NT2/D1 (cell line): ENCODE measurements at regions not wholly inside any gene's neighbourhood (a gene's known extent, or its start where the extent isn't known, plus 50 kb on each side); places are given as distances from the start of the nearest gene placed in this dataset.

ENCODE experiments used
- DNase-seq: peaks from one replicate; pipeline ENCODE4 v3.0.0-alpha.2; 2011; ENCODE audit warnings: low read depth, low spot score
- H3K27me3 ChIP-seq: 2 replicates; pipeline ENCODE4 v1.6.0; 2011; ENCODE audit warnings: mild to moderate bottlenecking; ENCODE audit not compliant: insufficient read length, insufficient read depth
- H3K36me3 ChIP-seq: 2 replicates; pipeline ENCODE4 v1.6.1; 2011; ENCODE audit warnings: mild to moderate bottlenecking, low read length, mixed read lengths; ENCODE audit not compliant: insufficient read depth, insufficient read length
- H3K4me1 ChIP-seq: 2 replicates; pipeline ENCODE4 v1.5.1; 2011; ENCODE audit not compliant: insufficient read depth, insufficient read length
- H3K4me3 ChIP-seq: 2 replicates; pipeline ENCODE4 v1.5.1; 2011; ENCODE audit warnings: low read depth; ENCODE audit not compliant: insufficient read length
- H3K9ac ChIP-seq: 2 replicates; pipeline ENCODE4 v1.6.0; 2011; ENCODE audit warnings: low read depth; ENCODE audit not compliant: insufficient read length
- H3K9me3 ChIP-seq: 2 replicates; pipeline ENCODE4 v1.5.1; 2011; ENCODE audit warnings: mild to moderate bottlenecking, low read length; ENCODE audit not compliant: insufficient read depth
- SUZ12 ChIP-seq: IDR thresholded peaks from 2 replicates; pipeline ENCODE4 v1.6.1; 2011; ENCODE audit not compliant: insufficient read length, insufficient read depth; ENCODE audit errors: extremely low read depth
- YY1 ChIP-seq: IDR thresholded peaks from 2 replicates; pipeline ENCODE4 v1.6.1; 2011; ENCODE audit not compliant: insufficient read length, insufficient read depth
- ZNF274 ChIP-seq: IDR thresholded peaks from 2 replicates; pipeline ENCODE4 v1.6.1; 2011; ENCODE audit warnings: mild to moderate bottlenecking, low read depth, low read length

- H3K4me3 ChIP-seq: no peak overlapping the region
- H3K36me3 ChIP-seq: no peaks in the 10 kb centered on the region
- no peaks in the 10 kb centered on the region for H3K27me3 ChIP-seq
- DNase-seq: peak; percentile 16
- no peaks in the 10 kb centered on the region for H3K4me1 ChIP-seq
- H3K9me3 ChIP-seq: no peaks in the 10 kb centered on the region
- TF ChIP-seq YY1: no peak
- TF ChIP-seq SUZ12: no peak
- no peak for TF ChIP-seq ZNF274
- H3K9ac ChIP-seq: no peak overlapping the region
Measured at GRCh38 chr4:104677116-104677515, 182.4 kb upstream of the CXXC4 start.

- no peak for DNase-seq
- TF ChIP-seq ZNF274: no peak
- TF ChIP-seq YY1: no peak
- TF ChIP-seq SUZ12: no peak
- Histone ChIP-seq H3K4me3 (no peak overlapping the region), H3K9me3 (no peaks in the 10 kb centered on the region), H3K9ac (no peak overlapping the region), H3K36me3 (no peaks in the 10 kb centered on the region), H3K4me1 (no peaks in the 10 kb centered on the region), H3K27me3 (no peaks in the 10 kb centered on the region)
Measured at GRCh38 chr4:104682311-104682710, 187.6 kb upstream of the CXXC4 start.

GRCh38 chr4:104693601-104694201 is 199.0 kb upstream of the CXXC4 start:
- Histone ChIP-seq H3K4me1 (no peaks in the 10 kb centered on the region), H3K4me3 (no peak overlapping the region), H3K9ac (no peak overlapping the region), H3K36me3 (no peaks in the 10 kb centered on the region), H3K9me3 (no peaks in the 10 kb centered on the region), H3K27me3 (no peaks in the 10 kb centered on the region)
- DNase-seq: no peak
- TF ChIP-seq ZNF274: no peak
- no peak for TF ChIP-seq YY1
- TF ChIP-seq SUZ12: no peak

DNA sequence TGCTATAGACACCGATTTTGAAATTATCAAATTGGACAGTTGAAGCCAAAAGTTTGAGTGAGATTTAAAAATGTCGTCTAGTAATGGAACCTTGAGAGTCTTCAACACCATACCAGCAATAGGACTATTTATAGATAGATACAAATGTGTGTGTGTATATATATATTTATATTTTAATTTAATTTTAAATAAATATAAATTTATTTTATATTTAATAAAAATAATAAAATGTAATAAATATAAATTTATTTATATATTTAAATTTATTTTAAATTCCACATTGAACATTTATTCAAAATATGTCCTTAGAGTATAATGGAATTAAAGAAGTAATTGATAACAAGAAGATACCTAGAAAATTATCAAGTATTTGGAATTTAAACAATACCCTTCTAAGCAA is 221.9 kb upstream of the CXXC4 start:
- no peaks in the 10 kb centered on the region for H3K4me1 ChIP-seq
- DNase-seq: no peak
- no peak overlapping the region for H3K9ac ChIP-seq
- no peaks in the 10 kb centered on the region for H3K9me3 ChIP-seq
- H3K4me3 ChIP-seq: no peak overlapping the region
- no peaks in the 10 kb centered on the region for H3K27me3 ChIP-seq
- no peaks in the 10 kb centered on the region for H3K36me3 ChIP-seq
- TF ChIP-seq SUZ12 (no peak), YY1 (no peak), ZNF274 (no peak)

GRCh38 chr4:104719539-104720230 is 225.0 kb upstream of the CXXC4 start:
- TF ChIP-seq YY1 (no peak), SUZ12 (no peak), ZNF274 (no peak)
- Histone ChIP-seq H3K4me3 (no peak overlapping the region), H3K9ac (no peak overlapping the region), H3K4me1 (no peaks in the 10 kb centered on the region), H3K9me3 (no peaks in the 10 kb centered on the region), H3K27me3 (no peaks in the 10 kb centered on the region), H3K36me3 (no peaks in the 10 kb centered on the region)
- DNase-seq: no peak

GRCh38 chr4:104722467-104722866 is 227.8 kb upstream of the CXXC4 start:
- Histone ChIP-seq H3K4me3 (no peak overlapping the region), H3K27me3 (no peaks in the 10 kb centered on the region), H3K36me3 (no peaks in the 10 kb centered on the region), H3K9me3 (no peaks in the 10 kb centered on the region), H3K9ac (no peak overlapping the region), H3K4me1 (no peaks in the 10 kb centered on the region)
- DNase-seq: no peak
- TF ChIP-seq YY1: no peak
- no peak for TF ChIP-seq ZNF274
- no peak for TF ChIP-seq SUZ12

GRCh38 chr4:104726002-104726401 is 231.3 kb upstream of the CXXC4 start:
- no peak overlapping the region for H3K4me3 ChIP-seq
- TF ChIP-seq ZNF274: no peak
- no peak for TF ChIP-seq YY1
- no peak for TF ChIP-seq SUZ12
- H3K4me1 ChIP-seq: no peaks in the 10 kb centered on the region
- no peak for DNase-seq
- no peaks in the 10 kb centered on the region for H3K9me3 ChIP-seq
- no peaks in the 10 kb centered on the region for H3K36me3 ChIP-seq
- no peak overlapping the region for H3K9ac ChIP-seq
- H3K27me3 ChIP-seq: no peaks in the 10 kb centered on the region
